ENCODE measurements at regions not wholly inside any gene's neighbourhood (a gene's known extent, or its start where the extent isn't known, plus 50 kb on each side); places are given as distances from the start of the nearest gene placed in this dataset.

DNA sequence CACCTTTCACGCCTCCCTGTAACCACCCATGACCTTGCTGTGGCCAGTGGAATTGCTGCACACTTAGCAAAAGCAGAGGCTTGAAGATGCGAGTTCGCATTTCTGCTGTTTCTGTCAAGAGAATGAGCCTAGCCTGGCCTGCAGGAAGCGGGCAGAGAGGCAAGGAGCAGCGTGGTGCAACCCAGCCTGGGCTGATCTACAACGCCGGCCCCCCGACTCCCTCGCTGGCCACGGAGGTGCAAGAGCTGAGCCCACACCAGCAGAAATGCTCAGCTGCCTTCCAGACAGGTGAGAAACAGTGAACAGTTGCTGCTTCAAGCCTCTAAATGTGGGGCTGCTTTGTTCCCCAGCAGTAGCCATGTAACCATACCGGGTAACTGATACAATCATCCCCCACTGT is 116.4 kb downstream of the NCOR2 start:
- no peaks in the 10 kb centered on the region for H3K9me3 Mint-ChIP-seq
- H2AFZ ChIP-seq (ENCODE audit: low read length), result no peak overlapping the region
- H4K8ac ChIP-seq (replicated peaks; ENCODE audit: insufficient read length, low read depth, low read length), result no peak overlapping the region
- H2BK15ac ChIP-seq (ENCODE audit: low read depth, low read length), result no peak overlapping the region
- TF ChIP-seq, protein P1, sequence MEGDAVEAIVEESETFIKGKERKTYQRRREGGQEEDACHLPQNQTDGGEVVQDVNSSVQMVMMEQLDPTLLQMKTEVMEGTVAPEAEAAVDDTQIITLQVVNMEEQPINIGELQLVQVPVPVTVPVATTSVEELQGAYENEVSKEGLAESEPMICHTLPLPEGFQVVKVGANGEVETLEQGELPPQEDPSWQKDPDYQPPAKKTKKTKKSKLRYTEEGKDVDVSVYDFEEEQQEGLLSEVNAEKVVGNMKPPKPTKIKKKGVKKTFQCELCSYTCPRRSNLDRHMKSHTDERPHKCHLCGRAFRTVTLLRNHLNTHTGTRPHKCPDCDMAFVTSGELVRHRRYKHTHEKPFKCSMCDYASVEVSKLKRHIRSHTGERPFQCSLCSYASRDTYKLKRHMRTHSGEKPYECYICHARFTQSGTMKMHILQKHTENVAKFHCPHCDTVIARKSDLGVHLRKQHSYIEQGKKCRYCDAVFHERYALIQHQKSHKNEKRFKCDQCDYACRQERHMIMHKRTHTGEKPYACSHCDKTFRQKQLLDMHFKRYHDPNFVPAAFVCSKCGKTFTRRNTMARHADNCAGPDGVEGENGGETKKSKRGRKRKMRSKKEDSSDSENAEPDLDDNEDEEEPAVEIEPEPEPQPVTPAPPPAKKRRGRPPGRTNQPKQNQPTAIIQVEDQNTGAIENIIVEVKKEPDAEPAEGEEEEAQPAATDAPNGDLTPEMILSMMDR (conservative IDR thresholded peaks at IDR 0.05), result no peak
- no peak overlapping the region for H3K18ac ChIP-seq (ENCODE audit: insufficient read length, low read depth, low read length)
- no peak overlapping the region for H3K27ac ChIP-seq (ENCODE audit: insufficient read length, low read depth, low read length)
- H3K4me1 ChIP-seq (ENCODE audit: insufficient read depth, low read length), result no peaks in the 10 kb centered on the region
- peaks cover 9 to 41% (median 28%) of the 10 kb centered on the region in 3 experiments; a peak in 6 of 7 replicates for H3K36me3 Mint-ChIP-seq (ENCODE audit: insufficient read depth in 1 of 3, low read depth in 3 of 3)
- peaks cover 2% of the 10 kb centered on the region for H4K20me1 ChIP-seq (ENCODE audit: control insufficient read depth, insufficient read depth, insufficient read length)
- H4K5ac ChIP-seq (ENCODE audit: insufficient read length, low read depth, low read length), result no peak overlapping the region
- no peak overlapping the region for H3K23ac ChIP-seq (ENCODE audit: insufficient read length, low read depth, low read length)
- H2BK12ac ChIP-seq (ENCODE audit: insufficient read length, low read depth, low read length), result no peak overlapping the region
- H2BK5ac ChIP-seq (ENCODE audit: insufficient read length, low read length), result no peak overlapping the region
- no peaks in the 10 kb centered on the region for H3K9me3 ChIP-seq (ENCODE audit: control insufficient read depth, low read depth, low read length)
- H3K79me1 ChIP-seq (ENCODE audit: insufficient read depth, low read depth, low read length, poor library complexity, severe bottlenecking), result no peaks in the 10 kb centered on the region
- DNase-seq, result no peak
- peak overlapping the region in 2 of 3 experiments; percentile 65 to 81; a peak in 4 of 7 replicates for H3K27ac Mint-ChIP-seq
- H3K23me2 ChIP-seq (ENCODE audit: insufficient read length, low read depth, low read length, poor library complexity, severe bottlenecking), result no peaks in the 10 kb centered on the region
- H3K4me2 ChIP-seq (ENCODE audit: insufficient read depth, insufficient read length, low read length), result no peak overlapping the region
- H3K14ac ChIP-seq (ENCODE audit: insufficient read depth, low read length), result no peak overlapping the region
- H3K56ac ChIP-seq (ENCODE audit: insufficient read length, low read depth, low read length), result no peak overlapping the region
- no peak overlapping the region for H3K4me3 Mint-ChIP-seq
- no peak overlapping the region for H4K91ac ChIP-seq (ENCODE audit: insufficient read length, low read depth, low read length)
- no peaks in the 10 kb centered on the region; the same call in 1 of the 2 replicates for H3K27me3 Mint-ChIP-seq (ENCODE audit: low read depth)
- no peaks in the 10 kb centered on the region for H3K27me3 ChIP-seq (ENCODE audit: insufficient read depth, low read length)
- H3K9ac ChIP-seq (ENCODE audit: extremely low read depth, insufficient read length, low read length), result no peak overlapping the region
- H2BK120ac ChIP-seq (ENCODE audit: low read depth, low read length, poor library complexity, severe bottlenecking), result no peak overlapping the region
- no CpG with 5 or more reads among the region's 11 CpGs for WGBS (ENCODE audit: extremely low coverage, insufficient read length, low lambda C conversion rate)
- H3K4me1 Mint-ChIP-seq, result peaks cover 9 to 21% of the 10 kb centered on the region in 2 experiments
- H3K79me2 ChIP-seq (ENCODE audit: insufficient read depth, low read length), result no peaks in the 10 kb centered on the region
- H3K4ac ChIP-seq (ENCODE audit: low read depth, low read length), result no peak overlapping the region
- no peak overlapping the region for H3T11ph ChIP-seq (ENCODE audit: low read length)
- H2AK5ac ChIP-seq (ENCODE audit: insufficient read length, low read length), result no peak overlapping the region
- H2BK20ac ChIP-seq (ENCODE audit: low read depth, low read length, poor library complexity, severe bottlenecking), result no peak overlapping the region

All from H9 (cell line).